Right lung (tissue), 2 donors: ENCODE measurements at regions not wholly inside any gene's neighbourhood (a gene's known extent, or its start where the extent isn't known, plus 50 kb on each side); places are given as distances from the start of the nearest gene placed in this dataset.
A peak's percentile ranks its signal among the peaks of the same experiment; 100 is the strongest.

Experiments
- DNase-seq, 2 donors: peaks; one replicate each; pipeline ENCODE4 v3.0.0-alpha.2; 2013

DNA sequence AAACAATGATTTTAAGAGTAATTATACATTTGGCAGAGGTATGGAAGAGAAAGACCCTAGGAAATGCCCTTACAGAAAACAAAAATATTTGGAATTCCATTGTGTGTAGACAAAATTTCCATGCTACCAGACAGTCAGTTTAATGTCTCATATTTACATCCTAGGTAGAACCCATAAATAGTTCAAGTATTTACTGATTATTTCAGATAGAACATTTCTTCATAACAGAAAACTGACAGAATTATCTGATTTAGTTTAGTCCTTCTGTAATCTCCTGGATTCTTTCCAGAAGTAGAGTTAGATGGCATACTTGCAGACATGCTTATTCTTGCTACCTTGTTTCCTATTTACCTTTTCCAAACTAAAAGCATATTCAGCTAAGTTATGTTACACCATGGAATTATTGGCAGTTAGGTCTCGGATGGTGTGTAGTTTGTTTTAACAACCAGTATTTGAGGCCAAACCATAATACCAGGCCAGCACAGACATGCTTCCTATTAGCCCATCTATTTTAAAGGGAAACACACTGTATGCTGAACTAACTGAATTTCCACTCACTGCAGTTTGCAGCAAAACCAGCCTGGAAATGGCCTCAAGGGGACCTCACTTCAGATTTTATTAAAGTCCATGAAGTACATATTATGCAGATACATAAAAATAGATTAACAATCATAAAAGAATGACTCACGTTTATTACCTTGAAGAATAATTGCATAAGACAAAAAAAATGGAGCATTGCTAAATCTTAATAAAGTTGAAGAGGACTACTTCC, 126.6 kb upstream of the LRIG3 start:
- no peak for DNase-seq

DNA sequence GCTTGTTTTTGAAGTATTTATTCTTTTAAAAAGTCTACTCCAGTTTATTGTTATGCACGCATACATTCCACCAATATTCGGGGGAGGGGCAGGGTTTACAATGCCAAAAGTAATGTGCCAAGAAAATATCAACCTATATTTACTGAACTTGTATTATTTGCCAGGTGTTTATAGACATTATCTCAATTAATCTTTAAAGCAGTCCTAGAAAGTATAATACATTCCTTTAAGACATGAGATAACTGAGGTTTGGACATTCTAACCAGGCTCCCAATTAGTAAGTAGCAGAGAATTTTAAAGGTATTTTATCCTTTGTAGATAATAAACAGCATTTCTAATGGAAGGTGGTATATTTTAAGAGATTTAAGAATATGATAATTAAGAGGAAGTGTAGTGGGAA, 124.5 kb upstream of the LRIG3 start:
- no peak for DNase-seq

DNA sequence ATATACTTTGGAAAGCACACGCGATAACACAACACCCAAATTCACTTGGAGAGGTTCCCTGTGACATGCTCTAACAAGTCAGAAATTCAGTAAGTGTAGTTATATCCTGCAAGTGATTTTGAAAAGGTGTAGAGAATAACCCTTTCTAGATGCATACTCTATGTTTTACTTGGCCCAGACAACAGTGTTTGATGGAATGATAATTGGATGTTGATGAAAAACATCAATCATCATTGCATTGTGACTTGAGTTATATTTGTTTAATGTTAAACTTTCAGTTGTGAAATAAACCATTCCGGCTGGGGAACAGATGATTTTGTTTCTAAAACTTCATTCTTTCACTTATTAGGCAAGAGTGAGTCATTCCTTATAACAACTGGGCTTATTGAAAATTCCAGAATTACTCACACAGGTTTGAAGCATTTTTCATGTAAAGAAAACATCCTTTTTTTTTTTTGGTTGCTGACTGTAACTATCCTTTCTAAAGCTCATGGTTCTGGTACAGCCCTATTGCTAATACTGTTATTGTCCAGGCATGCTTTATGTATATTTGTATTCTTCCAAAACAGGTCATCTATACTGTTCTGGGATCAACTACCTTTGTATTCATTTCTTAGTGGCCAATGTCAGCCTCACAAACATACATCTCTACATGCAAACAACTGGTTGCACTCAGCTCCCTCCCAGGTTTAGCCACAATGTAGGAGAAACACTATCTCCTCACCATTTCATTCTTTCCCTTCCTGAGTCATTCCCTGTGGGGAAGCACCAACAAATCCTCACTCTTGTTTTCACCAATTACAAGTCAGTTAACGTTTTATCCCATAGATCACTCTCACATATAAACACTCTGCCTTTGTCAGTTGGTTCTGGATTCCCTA, 121.2 kb upstream of the LRIG3 start:
- peak; percentile 38 to 45 for DNase-seq

DNA sequence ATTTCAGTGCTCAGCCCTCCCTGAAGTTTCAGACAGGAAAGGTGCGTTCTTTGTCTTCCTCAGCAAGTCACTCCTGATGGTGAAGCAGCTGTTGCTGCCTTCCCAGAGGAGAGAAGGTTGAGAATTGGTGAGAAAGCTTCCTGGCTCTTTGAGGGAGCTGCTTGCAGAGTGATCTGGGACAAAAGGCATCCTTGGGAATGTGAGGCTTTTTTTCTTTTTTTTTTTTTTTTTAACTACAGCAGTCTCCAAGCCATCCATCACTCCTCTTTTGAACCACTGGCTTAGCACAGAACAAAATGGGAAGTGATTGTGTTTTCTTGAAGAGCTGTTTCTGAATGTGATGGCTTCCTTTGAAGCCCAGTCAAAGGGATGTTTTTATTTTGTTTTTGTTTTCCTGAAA, 120.4 kb upstream of the LRIG3 start:
- peak in 1 of 2 donors; percentile 14 for DNase-seq

DNA sequence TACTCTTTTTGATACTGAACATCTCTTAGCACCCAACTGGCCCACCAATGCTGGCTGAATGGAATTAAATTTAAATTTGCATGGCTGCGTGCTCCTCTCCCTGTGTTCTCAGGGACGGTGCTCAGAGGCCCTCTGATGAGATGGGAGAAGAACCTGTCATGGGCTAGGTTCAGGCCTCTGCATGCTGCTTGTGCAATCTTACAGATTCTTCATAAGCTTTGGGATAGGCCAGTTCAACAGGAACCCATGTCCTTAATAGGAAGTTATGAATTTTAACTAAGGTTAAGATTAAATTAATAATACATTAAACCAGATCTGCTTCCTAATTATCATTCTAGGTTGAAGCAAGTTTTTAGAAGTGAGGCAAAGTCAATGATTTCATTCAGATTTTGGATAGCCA, 119.7 kb upstream of the LRIG3 start:
- DNase-seq = no peak

DNA sequence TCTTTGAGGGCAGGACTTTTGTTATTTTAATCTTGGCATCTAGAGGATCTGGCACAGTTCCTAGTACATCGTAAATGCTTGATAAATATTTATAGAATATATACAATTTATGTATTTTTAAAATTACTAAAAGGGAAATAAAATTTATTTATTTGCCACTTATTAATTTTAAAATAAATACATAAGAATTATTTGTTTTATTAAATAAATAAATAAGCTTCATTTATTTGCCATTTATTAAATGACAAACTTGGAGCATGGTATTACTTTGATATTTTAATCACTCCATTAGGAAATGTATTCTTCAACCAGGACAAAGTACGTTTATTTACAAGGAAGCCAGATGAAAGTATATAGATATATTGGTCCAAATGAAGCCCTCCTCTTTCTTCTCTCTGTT, 118.7 kb upstream of the LRIG3 start:
- no peak for DNase-seq

DNA sequence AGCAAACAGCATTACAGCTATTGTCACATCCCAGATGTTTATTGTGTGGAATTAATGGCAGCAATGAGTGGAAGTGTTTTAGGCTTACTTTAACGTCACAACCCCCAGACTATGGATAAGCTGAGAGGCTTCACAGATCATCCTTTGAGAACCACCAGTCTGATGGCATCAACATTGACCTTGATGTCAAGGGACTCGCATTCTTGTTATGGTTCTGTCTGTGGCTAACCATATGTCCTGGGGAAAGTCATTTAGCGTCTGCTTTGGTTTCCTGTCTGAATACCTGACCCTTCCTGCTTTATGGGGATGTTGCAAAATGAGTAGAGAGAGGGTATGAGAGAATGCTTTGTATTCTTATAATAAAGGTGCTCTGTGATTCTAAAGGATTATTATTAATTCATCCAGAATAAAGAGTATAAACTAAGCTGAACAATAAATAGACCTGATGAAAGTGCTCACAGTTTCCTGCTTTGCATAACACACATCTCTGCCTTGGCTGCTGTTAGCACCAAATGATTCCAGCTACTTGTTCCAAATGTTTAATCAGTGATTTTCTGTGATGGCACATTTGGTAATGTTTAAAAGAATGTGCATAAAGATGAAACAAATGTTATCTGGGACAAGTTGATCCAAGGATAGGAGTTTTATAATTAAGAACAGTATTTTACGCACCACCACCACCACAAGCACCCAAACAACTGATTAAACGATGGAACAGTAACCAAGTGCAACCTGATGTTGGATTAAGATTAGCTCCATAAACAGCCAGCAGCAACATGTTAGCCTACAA, 116.9 kb upstream of the LRIG3 start:
- DNase-seq = no peak

DNA sequence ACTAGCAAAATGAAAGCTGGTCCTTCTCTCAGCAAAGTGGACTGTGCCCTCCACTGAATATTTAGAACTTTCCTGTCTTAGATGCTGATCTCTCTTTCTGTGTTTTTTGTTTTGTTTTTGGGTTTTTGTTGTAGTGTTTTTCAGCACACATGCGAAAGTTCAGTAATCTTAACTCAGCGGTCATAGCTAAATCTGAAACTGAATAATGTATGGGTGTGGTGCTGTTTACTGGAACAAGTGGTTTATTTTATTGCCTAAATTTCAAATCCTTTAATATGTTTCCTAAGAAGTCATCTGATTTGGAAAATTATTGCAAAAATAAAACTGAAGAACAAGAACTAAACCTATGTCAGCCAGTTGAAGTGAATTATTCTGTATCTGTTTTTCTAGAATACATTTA, 116.0 kb upstream of the LRIG3 start:
- no peak for DNase-seq

DNA sequence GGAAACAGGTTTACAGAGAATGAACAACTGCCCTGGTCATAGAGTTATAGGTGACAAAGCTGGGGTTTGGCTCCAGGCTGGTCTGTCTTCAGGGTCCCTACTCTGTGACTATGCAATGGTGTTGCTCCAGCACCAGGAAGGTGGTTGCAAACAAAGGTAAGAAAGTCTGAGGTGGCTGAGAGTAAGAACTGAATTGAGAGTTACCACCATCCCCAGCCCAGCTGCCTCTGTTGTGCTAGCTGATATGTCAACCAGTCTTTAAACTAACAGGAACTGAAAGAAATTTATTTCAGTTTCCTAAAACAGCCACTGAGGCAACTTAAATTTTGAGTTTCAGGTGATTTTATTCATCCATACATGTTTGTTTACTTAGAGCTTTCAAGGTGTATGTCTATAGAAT, 111.0 kb upstream of the LRIG3 start:
- no peak for DNase-seq

DNA sequence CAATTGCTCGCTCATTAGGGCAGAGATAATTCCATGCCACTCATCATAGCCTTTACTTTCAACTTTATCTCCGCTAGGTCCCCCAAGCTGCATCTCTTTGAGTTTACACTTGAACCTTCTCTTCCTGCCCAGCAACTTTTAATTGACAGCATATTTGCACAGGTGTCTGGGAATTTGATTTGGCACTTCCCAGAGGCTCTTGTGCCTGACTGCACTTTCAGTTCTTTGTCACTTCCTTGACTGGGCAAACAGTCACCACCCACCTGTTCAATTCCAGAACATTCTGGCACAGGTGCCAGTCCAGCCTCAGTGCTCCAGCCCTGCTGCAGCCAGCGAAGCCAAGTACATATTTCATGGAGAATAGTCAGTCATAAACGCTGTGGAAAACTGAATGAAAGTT, 110.1 kb upstream of the LRIG3 start:
- peak in 1 of 2 donors; percentile 26 for DNase-seq

DNA sequence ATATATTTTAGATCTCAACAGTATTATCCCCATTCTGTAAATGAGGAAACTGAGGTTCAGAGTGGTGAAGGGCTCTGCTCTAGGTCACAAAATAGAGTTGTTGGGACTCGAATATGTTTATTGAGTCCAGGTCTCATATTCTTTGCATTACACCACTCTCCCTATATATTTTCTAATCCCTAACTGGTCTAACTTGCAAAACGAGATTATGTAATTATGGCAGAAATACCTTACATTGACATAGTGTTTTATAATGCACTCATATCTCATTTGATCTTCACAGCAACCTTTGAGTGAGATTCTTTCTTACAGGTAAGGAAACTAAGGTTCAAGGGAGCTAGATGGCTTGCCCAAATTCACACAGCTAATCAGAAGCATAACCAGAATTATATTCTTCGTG, 106.9 kb upstream of the LRIG3 start:
- DNase-seq = no peak

DNA sequence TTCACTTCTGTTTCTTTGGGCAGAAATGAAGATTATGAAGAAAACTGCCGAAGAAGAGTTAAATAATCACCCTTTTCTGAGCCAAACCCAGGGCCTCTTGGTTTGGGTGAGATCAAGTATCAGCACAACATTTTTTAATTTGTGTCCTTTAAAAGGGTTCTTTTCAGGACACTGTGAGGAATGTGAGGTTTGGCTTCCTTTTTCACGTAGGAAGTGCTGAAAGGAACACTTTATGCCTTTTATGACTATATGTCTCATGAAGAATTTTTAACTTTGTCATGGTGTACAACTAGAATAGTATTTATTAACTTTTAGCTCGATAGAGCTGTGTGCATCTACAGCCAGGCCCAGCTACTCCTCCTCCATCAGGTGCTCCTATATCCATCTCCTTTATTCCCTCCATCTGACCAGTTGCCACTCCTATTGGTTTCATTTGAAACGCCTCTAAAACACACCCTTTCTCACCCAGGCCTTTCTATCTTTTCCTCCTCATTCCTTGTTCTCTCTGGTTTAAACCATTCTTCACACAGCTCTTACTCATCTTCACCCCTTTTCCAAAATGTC, 103.6 kb upstream of the LRIG3 start:
- no peak for DNase-seq

DNA sequence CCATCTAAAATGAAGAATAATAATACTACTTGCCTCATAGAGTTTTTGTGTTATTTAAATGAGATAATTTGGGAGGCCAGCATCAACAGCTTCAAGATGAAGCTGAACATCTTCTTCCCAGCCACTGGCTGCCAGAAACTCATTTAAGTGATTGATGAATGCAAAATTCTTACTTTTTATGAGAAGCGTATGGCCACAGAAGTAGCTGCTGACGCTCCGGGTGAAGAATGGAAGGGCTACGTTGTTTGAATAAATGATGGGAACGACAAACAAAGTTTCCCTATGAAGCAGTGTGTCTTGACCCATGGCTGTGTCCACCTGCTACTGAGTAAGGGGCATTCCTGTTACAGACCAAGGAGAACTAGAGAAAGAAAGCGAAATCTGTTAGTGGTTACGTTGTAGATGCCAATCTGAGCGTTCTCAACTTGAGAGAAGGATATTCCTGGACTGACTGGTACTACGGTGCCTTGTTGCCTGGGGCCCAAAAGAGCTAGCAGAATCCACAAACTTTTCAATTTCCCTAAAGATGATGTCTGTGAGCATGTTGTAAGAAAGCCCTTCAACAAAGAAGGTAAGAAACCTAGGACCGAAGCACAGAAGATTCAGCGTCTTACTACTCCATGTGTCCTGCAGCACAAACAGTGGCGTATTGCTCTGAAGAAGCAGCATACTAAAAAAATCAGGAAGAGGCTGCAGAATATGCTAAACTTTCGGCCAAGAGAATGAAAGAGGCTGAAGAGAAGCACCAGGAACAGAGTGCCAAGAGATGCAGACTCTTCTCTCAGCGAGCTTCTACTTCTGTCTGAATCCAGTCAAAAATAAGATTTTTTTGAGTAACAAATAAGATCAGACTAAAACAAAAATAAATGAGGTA, 100.0 kb upstream of the LRIG3 start:
- no peak for DNase-seq

DNA sequence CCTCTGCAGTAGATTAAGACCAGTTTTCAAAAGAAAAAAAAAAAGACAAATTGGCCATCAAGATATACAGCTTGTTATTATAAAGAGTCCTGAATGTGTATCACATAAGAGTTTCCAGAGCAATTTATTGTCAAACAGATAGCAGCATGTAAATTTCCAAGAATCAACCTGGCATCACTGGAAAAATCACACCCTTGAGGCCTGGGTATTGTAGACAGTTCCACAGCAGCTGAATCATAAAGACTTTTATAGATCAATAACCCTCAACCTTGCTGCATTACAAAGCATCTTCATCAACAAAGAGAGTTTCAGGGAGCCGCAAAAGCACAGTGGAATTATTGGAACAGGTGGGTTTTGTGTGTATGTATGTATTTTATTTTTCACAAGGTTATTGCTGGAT, 94.6 kb upstream of the LRIG3 start:
- DNase-seq = no peak

DNA sequence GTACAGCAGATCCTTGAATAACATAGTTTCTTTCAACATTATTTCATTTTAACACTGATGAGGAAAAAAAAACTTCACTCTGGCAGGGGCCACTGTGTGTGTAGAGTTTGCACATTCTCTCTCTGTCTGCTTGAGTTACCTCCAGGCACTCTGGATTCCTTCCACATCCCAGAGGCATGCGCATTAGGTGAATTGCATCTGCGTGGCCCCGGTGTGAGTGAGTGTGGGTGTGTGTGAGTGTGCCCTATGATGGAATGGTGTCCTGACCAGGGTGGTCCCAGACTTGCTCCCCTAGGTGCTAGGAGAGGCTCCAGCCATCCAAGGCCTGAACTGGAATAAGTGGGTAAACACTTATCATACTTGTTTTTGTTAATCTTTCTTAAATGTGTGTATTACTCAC, 90.6 kb upstream of the LRIG3 start:
- DNase-seq = no peak

DNA sequence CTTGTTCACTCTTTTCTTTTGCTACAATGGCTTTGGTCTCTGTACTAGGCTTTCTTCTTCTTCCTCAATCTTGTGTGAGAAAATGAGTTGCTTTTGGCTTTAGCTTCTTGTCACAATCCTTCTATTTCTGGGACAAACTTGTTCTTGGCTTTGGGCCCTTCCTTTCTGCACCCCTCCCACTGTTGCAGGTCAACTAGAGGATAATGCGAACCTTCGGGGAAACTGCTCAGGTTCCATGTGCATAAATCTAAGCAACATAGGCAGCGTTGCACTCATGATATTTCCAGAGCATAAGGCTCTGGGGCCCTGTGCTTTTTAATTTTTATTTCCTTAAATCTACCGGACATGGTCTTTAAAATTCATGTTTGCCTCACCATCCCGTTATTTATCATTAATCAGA, 89.8 kb upstream of the LRIG3 start:
- DNase-seq = no peak

DNA sequence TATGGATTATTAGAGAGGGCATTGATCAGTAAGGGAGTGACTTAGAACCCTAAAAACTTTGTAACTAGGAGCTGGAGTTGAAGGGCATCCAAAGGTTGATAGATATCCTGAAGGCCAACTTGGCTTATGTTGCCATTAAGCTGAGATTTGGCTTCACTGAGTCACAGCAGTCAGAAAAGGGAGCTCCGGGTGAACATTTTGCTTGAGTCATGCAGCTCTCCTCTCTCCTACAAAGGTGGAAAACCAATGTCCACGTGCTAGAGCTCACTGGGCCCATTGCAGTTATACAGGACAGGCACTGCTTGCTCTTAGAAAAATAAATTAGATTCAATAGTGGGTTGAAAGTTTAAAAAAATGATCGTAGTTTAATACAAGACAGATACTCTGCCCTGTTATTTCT, 87.3 kb upstream of the LRIG3 start:
- DNase-seq = no peak

DNA sequence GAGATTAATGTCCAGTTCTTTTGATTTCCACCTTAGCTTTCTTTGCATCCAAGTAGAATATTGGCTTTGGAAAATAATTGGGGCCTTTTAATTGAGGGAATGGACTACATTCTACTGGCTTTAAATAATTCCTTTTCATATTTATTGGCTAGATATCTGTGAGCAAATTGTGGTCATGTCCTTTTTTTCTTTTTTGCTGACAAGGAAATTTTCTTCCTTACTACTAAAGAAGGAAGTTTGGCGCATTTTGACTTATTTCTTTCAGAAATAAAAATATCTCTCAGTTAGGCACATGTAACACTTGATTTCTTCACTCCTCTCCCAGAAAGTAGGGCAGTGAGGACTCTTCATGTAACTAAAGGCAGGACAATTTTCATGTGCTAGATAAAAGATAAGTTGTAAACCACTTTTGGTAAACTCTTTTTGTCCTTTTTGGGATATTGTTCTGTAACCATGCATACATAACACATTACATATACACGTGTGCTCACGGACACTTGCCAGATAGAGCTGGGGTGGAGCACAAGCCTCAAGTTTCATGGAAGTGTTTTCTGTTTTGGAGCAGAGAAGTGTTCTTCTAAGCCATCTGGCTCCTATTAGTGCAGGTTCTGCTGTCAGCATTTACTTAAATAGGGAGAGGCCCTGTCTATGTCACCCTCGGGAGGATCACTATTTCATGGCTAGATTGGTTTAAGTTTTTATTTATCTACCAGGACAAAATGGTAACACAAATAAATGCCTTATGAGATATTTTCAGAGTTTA, 85.1 kb upstream of the LRIG3 start:
- no peak for DNase-seq

DNA sequence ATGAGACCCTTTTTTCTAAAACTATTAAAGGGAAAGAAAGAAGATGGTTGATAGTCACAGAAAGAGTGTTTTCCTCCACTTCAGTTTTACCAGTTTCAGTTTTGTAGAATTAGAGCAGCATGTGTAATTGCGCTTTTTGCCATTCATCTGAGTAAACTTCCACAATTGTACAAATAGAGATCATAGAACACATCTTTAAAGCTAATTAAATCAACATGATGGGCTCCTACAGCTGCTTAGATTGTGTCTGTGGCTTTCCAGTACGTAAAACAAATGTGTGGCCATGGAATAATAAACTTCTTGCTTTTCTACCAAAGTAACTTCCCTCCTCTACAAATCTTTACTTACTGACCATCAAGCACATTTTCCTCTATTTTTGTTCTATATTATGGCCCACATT, 84.2 kb upstream of the LRIG3 start:
- DNase-seq = no peak

DNA sequence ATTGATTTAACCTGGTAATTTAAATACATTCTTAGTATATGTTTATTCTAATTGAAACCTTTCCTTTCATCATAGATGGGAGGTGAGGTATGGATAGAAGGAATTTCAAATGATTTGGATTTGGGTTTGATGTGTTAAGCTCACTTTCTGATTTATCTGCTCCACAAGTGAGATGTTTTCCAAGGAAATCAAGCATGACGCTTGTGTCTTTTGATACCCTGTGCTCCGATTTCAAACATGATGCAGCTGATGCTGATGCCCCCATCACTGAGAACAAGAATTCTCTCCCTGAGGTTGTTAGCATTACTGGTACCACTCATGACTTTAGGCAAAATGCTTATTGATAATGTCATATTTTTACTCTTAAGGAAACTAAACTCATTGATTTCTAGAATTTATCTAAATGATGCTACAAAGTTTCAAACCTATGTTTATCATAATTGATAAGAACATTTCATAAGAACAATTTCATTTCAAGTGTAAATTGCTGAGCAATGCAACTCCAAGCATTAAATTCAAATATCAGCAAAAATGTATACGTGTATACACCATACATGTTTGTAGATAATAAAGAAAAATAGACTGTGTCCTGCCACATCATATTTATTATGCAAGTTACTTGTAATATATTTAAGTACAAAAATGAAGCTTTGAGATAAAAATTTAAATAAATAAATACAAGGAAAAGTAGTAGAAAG, 75.5 kb upstream of the LRIG3 start:
- DNase-seq = no peak
